GM21515 (cell line): ENCODE measurements at regions not wholly inside any gene's neighbourhood (a gene's known extent, or its start where the extent isn't known, plus 50 kb on each side); places are given as distances from the start of the nearest gene placed in this dataset.
"Not testable (repeated sequence)": the region's sequence is repeated elsewhere in the genome, so short reads cannot be mapped to it uniquely, and the experiment has no call there.

ENCODE experiments used
- ATAC-seq: cut with Tn5 transposase; IDR thresholded peaks from one replicate; pipeline ENCODE4 v1.9.1; 2021; ENCODE audit not compliant: unreplicated experiment

DNA sequence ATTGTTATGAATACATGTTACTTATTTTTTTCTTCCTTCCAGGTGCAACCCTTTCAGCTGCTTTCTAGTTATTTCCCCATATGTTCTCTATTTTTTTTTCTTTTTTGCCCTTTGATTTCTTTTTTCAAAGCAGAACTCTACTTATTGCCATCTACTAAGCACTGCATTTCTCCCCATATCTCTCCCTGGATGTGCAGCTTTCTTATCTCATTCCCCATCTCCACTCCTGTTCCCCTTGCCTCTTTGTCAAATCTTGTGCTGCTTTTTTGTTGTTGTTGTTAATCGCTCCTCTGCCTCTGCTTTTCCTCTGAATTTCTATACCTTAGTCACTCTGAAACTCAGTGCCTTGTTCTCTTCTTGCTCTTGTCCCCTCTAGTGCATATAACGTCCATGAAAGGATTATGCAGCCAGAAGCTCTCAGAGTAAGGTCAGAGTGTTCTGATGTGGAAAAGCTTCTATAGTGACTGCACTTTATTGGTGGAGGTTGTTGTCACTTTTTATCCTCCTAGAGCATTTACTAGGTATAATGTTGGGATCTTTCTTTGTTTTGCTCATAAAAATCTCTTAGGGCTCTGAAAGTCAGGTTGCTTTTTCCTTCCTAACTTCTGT lies 51.1 kb upstream of the JADE1 start:
- ATAC-seq, result no peak

DNA sequence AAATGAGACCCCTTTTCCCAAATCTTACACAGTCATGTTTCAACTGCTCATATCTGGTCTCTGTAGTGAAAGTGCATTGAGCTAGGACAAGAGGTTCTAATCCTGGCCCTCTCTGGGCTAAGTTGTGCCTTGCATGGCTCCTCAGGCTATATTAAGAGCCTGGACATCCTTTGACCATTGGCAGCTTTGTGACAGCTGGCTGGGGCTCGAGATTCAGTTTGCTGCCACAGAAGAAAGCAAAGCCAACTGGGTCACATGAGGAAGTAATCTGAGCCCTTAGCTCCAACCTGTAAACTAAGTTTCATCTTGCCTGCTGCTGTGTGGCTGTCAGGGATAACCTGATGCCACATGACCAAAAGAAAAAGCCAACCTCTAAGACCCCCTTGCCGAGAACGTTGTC lies 51.8 kb upstream of the JADE1 start:
- ATAC-seq, result no peak

DNA sequence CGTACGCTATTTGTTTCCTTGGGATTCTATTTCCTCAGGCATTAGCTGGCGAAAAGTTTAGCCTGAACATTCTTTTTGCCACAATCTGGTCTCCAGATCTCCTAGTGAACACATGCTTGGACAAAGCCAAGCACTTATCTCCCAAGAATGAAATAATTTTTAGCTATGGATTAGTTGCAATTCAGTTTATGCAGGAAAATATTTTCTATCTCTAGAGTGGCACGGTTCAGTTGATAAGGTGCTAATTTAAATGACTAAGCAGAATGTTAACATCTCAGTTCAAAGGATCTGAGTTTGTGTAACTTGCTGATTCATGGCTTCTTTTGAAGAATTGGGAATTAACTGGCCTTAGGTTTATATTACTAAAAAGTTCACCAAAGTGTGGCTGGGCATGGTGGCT lies 58.1 kb upstream of the JADE1 start:
- no peak for ATAC-seq

- not testable (repeated sequence) for ATAC-seq
Observed at GRCh38 chr4:128741748-128742147, 67.8 kb upstream of the JADE1 start.

GRCh38 chr4:128737098-128737513 lies 72.4 kb upstream of the JADE1 start:
- no peak for ATAC-seq

- no peak for ATAC-seq
Observed at GRCh38 chr4:128735714-128736113, 73.8 kb upstream of the JADE1 start.

GRCh38 chr4:128728190-128728589 lies 81.3 kb upstream of the JADE1 start:
- ATAC-seq, result no peak

DNA sequence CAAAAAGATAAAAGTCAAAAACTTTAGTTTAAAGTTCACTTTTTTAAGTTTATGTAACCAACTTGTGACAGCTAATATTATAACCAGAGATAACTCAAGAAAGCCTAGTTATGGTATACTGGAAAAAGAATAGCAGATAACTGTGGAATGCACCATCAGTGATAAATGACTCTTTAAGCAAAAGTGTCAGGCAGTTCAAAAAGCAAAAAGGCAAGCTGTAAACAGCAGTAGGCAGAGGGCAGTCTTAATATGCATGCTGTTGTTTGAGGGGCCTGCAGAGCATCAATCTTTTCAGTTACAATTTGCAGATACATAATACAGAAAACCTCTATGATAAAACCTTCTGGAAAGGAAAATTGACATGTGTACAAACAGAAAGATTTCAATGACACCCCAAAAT lies 81.8 kb upstream of the JADE1 start:
- no peak for ATAC-seq

DNA sequence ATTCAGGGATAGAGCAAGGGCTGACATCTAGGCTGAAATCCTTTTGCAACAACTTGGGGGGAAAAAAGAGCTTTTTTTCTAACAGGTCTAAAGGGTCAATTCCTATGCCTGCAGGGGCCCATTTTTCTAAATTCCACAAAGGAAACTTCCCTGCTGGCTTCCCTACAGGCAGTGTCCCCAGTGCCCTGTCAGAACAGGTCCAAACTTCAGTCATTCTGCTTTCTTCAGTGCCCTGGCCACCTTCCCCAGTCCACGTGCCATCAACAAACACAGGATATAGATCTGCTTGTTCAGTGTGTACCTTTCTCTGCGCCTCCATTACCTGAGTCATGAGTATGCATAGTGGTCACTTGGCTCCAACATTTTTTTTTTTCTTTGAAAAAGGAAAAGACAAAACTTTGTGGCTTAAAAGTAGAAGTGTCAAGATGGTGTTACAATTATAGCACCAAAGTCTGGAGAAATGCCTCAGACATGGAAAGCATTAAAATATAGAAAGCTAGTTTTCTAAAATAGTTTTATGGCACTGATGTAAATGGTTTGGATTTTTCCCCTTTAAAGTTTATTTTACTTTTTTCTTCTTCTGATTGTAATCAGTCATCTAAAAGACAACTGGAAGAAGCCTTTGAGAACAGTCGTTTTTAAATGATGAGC lies 84.0 kb upstream of the JADE1 start:
- no peak for ATAC-seq

DNA sequence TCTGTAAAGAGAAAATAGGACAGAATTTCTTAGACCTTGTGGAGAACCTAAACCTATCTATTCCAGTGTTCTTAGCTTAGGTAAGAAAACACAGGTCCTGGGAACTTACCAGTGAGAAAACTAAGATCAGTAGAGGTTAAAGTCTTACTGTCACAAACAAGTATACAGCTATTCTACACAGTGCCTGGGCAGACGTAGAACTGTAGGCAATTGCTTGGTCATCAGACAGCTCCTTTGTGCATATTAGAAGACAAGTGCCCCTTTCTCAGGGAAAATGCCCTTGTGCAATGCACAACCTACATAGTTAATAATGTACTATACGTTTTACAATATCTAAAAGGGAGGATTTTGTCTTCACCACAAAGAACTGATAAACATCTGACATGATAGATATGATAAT lies 86.6 kb upstream of the JADE1 start:
- ATAC-seq, result no peak

DNA sequence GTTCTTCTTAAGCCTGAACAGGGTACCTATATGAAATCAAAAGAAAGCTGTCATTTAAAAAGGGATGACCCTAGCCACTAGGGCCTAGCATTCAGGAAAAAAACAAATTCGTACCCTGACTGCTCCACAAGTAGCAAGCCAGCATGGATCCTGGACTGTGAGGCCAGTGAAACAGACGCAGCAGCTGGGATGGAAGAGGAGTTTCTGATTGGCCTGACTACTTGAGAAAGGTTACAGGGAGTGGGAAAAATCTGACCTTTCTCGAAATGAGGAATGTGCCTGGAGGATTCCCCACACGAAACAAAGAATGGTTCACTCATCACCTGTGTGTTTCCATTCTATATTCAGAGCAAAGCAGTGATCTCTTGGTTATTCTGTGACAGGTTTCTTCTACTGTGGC lies 87.6 kb upstream of the JADE1 start:
- ATAC-seq, result no peak

- ATAC-seq, result no peak
Observed at GRCh38 chr4:128720270-128720669, 89.2 kb upstream of the JADE1 start.

- no peak for ATAC-seq
Observed at GRCh38 chr4:128718768-128719167, 90.7 kb upstream of the JADE1 start.

DNA sequence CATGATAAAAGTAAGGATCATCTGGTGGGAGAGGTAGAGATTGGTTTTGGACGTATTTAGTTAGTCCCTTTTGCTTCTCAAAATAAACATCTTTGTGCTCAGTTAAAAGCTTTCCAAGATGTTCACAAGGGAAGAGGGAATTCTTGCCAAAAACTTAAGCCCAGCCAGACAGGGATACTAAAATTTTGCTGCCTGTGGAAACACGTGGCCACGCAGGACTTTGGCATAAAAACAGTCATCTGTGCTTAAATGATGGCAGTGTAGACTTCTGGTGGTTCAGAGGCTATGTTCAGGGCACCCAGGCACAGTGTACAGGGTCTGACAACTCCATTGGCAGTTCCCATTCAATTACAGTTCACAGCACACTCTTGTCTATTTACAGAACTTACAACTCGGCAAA lies 93.2 kb upstream of the JADE1 start:
- ATAC-seq, result no peak

- no peak for ATAC-seq
Observed at GRCh38 chr4:128715616-128716015, 93.9 kb upstream of the JADE1 start.

DNA sequence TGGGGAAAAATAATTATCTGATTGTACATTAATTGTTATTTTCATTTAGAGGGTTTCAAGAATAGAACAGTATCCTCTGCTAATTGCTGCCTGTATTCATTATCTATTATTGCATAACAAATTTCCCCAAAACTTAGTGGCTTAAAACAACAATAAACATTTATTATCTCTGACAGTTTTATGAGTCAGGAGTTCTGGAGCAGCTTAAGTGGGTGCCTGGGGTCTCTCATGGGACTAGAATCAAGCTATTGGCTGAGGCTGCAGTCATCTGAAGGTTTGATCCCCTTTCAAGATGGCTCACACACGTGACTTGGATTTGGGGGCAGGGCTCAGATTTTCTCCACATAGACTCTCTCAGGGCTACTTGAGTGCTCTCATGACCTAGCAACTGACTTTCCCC lies 98.1 kb upstream of the JADE1 start:
- no peak for ATAC-seq

- ATAC-seq, result no peak
Observed at GRCh38 chr4:128709268-128709667, 100.2 kb upstream of the JADE1 start.

DNA sequence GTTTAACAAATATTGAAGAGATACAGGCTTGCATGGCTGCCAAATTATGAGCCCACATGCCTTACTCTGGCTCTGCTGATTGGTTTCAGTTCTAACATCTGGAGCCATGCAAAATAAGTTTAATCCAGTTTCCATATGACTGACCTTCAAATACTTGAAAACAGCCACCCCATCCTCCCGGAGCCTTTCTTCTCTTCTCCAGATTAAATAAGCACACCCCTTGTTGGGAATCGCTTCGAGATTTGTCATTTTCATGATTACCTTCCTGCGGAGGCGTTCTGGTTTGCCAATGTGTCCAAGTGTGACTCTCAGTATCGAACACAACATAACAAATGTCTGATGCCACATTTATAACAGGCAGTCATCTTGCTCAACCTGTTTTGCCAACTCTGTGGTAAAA lies 101.6 kb upstream of the JADE1 start:
- ATAC-seq, result no peak

DNA sequence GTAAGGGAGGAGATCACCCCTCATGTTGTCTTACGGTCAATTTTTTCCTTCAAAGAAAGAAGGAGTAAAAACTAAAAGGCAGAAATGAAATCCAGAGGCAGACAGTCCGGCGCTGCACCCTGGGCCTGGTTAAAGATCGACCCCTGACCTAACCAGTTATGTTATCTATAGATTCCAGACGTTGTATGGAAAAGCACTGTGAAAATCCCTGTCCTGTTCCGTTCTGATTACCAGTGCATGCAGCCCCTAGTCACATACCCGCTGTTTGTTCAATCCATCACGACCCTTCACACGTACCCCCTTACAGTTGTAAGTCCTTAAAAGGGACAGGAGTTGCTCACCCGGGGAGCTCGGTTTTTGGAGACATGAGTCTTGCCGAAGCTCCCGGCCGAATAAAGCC lies 105.6 kb upstream of the JADE1 start:
- ATAC-seq, result no peak

- ATAC-seq, result no peak
Observed at GRCh38 chr4:128700659-128701350, 108.7 kb upstream of the JADE1 start.

DNA sequence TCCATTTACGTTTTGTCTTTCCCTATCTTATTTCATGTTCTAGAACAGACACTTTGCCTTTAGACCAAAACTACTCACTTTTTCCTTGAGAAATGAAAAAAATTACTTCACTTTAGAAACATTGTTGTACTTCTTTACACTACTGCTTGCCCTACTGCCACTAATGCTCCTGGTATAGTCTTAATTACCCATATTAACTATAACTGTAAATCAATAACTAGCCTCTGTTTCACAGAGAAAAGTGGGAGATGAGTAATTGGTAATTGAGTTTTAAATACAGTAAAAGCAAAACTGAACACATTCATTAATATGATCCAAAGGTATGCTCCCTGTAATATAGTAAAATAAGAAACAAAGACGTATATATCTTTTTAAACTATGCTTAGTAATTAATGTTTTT lies 111.1 kb upstream of the JADE1 start:
- ATAC-seq, result no peak

- ATAC-seq, result no peak
Observed at GRCh38 chr4:128697323-128697722, 112.2 kb upstream of the JADE1 start.

- ATAC-seq, result no peak
Observed at GRCh38 chr4:128690011-128690410, 119.5 kb upstream of the JADE1 start.
